Endodermal cell (in vitro differentiated cells): ENCODE measurements at regions not wholly inside any gene's neighbourhood (a gene's known extent, or its start where the extent isn't known, plus 50 kb on each side); places are given as distances from the start of the nearest gene placed in this dataset.

Source experiments
- DNase-seq: peaks from one replicate; pipeline ENCODE4 v3.0.0-alpha.2; 2017
- H3K27ac ChIP-seq: 2 replicates; pipeline ENCODE4 v1.5.1; 2013; ENCODE audit warnings: mild to moderate bottlenecking, low read depth, low read length, moderate library complexity
- H3K27me3 ChIP-seq: 2 replicates; pipeline ENCODE4 v1.6.1; 2013; ENCODE audit warnings: mild to moderate bottlenecking, low read length, moderate library complexity; ENCODE audit not compliant: insufficient read depth, control insufficient read depth, poor library complexity, severe bottlenecking
- H3K36me3 ChIP-seq: 2 replicates; pipeline ENCODE4 v1.7.0; 2013; ENCODE audit warnings: mild to moderate bottlenecking, low read length, moderate library complexity; ENCODE audit not compliant: control insufficient read depth, insufficient read depth
- H3K4me1 ChIP-seq: one replicate; pipeline ENCODE4 v1.7.0; 2013; ENCODE audit warnings: low read length; ENCODE audit not compliant: control insufficient read depth, insufficient read depth
- H3K4me3 ChIP-seq: 2 replicates; pipeline ENCODE4 v1.5.1; 2013; ENCODE audit warnings: mild to moderate bottlenecking, low read length, moderate library complexity
- H3K9ac ChIP-seq: 2 replicates; pipeline ENCODE4 v1.6.1; 2013; ENCODE audit warnings: mild to moderate bottlenecking, low read length, moderate library complexity; ENCODE audit not compliant: poor library complexity, severe bottlenecking; ENCODE audit errors: extremely low read depth
- H3K9me3 ChIP-seq: 2 replicates; pipeline ENCODE4 v1.6.1; 2013; ENCODE audit warnings: mild to moderate bottlenecking, low read length, moderate library complexity; ENCODE audit not compliant: control insufficient read depth
- H3K27ac Mint-ChIP-seq: 2 replicates; pipeline ENCODE4 v1.8.0; 2020; ENCODE audit warnings: mixed read lengths
- H3K27me3 Mint-ChIP-seq: 2 replicates; pipeline ENCODE4 v1.8.0; 2021; ENCODE audit warnings: mild to moderate bottlenecking, mixed read lengths; ENCODE audit not compliant: insufficient read depth
- H3K36me3 Mint-ChIP-seq: 2 replicates; pipeline ENCODE4 v1.8.0; 2020; ENCODE audit warnings: low read depth, mixed read lengths
- H3K4me1 Mint-ChIP-seq: 2 replicates; pipeline ENCODE4 v1.8.0; 2020; ENCODE audit warnings: mixed read lengths
- H3K4me3 Mint-ChIP-seq: 2 replicates; pipeline ENCODE4 v1.8.0; 2020; ENCODE audit warnings: mild to moderate bottlenecking, moderate library complexity, mixed read lengths
- H3K9me3 Mint-ChIP-seq: 2 replicates; pipeline ENCODE4 v1.8.0; 2020; ENCODE audit warnings: mild to moderate bottlenecking, mixed read lengths
- WGBS, 2 experiments: methylation state at CpG; one replicate each; pipeline versions ENCODE4 v1.1.5 to v1.1.7; 2013; ENCODE audit warnings: missing lambda C conversion rate in 2 of 2, mixed read lengths in 1 of 2; ENCODE audit not compliant: insufficient coverage in 1 of 2, insufficient read length in 1 of 2; 5-methylcytosine and 5-hydroxymethylcytosine counted together
- TF ChIP-seq, protein P1 (sequence below): fragments of 200-600 bp; sonication (generic); conservative IDR thresholded peaks from 2 replicates; pipeline ENCODE4 v1.5.0; 2021; ENCODE audit warnings: antibody characterized with exemption, mild to moderate bottlenecking

- peaks cover 3% of the 10 kb centered on the region for H3K9me3 Mint-ChIP-seq
- Histone ChIP-seq H3K9ac (no peak overlapping the region), H3K4me1 (peaks cover 12% of the 10 kb centered on the region), H3K27ac (no peak overlapping the region), H3K4me3 (no peak overlapping the region), H3K9me3 (no peaks in the 10 kb centered on the region), H3K36me3 (no peaks in the 10 kb centered on the region), H3K27me3 (no peaks in the 10 kb centered on the region)
- no peaks in the 10 kb centered on the region for H3K27me3 Mint-ChIP-seq
- DNase-seq: no peak
- no peak overlapping the region for H3K27ac Mint-ChIP-seq
- no peaks in the 10 kb centered on the region for H3K36me3 Mint-ChIP-seq
- TF ChIP-seq, protein P1, sequence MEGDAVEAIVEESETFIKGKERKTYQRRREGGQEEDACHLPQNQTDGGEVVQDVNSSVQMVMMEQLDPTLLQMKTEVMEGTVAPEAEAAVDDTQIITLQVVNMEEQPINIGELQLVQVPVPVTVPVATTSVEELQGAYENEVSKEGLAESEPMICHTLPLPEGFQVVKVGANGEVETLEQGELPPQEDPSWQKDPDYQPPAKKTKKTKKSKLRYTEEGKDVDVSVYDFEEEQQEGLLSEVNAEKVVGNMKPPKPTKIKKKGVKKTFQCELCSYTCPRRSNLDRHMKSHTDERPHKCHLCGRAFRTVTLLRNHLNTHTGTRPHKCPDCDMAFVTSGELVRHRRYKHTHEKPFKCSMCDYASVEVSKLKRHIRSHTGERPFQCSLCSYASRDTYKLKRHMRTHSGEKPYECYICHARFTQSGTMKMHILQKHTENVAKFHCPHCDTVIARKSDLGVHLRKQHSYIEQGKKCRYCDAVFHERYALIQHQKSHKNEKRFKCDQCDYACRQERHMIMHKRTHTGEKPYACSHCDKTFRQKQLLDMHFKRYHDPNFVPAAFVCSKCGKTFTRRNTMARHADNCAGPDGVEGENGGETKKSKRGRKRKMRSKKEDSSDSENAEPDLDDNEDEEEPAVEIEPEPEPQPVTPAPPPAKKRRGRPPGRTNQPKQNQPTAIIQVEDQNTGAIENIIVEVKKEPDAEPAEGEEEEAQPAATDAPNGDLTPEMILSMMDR: no peak
- peaks cover 28% of the 10 kb centered on the region for H3K4me1 Mint-ChIP-seq
- H3K4me3 Mint-ChIP-seq: no peak overlapping the region
Observed at GRCh38 chr5:30928956-30929355, 264.5 kb upstream of the CDH6 start.

- H3K4me1 Mint-ChIP-seq: peaks cover 5% of the 10 kb centered on the region
- H3K4me3 Mint-ChIP-seq: no peak overlapping the region
- H3K27me3 Mint-ChIP-seq: no peaks in the 10 kb centered on the region
- 89 to 92% methylated on average over 3 of the region's 3 CpGs for WGBS, 2 experiments
- no peaks in the 10 kb centered on the region for H3K9me3 ChIP-seq
- H3K27me3 ChIP-seq: no peaks in the 10 kb centered on the region
- TF ChIP-seq, protein P1: no peak
- no peak overlapping the region for H3K9ac ChIP-seq
- H3K4me3 ChIP-seq: no peak overlapping the region
- no peaks in the 10 kb centered on the region for H3K36me3 ChIP-seq
- no peaks in the 10 kb centered on the region for H3K4me1 ChIP-seq
- H3K36me3 Mint-ChIP-seq: no peaks in the 10 kb centered on the region
- no peak overlapping the region for H3K27ac ChIP-seq
- no peak for DNase-seq
- no peak overlapping the region for H3K27ac Mint-ChIP-seq
- peaks cover 4% of the 10 kb centered on the region for H3K9me3 Mint-ChIP-seq
Observed at GRCh38 chr5:30926218-30926617, 267.3 kb upstream of the CDH6 start.

DNA sequence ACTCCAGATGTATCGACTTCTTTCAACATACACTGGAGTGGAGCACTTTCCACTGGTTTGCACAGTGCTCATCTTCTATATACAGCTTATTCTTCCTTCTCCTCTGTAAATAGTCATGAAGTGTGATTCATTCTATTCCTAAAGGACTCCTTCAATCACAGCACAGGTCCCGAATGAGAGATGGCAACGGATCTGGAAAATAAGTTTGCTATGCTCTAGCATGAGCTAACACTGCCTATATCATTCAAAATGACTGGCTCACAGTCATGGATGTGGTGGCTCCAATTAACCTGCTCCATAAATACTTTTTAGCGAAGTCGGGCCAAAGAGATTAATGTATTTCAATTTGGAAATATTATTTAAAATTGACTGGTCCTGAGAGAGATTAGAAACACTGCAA is 272.1 kb upstream of the CDH6 start:
- TF ChIP-seq, protein P1: no peak
- Histone ChIP-seq H3K27me3 (no peaks in the 10 kb centered on the region), H3K27ac (no peak overlapping the region), H3K4me1 (no peaks in the 10 kb centered on the region), H3K36me3 (no peaks in the 10 kb centered on the region), H3K9me3 (no peaks in the 10 kb centered on the region), H3K4me3 (no peak overlapping the region), H3K9ac (no peak overlapping the region)
- Mint-ChIP-seq H3K4me1 (no peaks in the 10 kb centered on the region), H3K27ac (no peak overlapping the region), H3K27me3 (no peaks in the 10 kb centered on the region), H3K4me3 (no peak overlapping the region), H3K36me3 (no peaks in the 10 kb centered on the region), H3K9me3 (peaks cover 4% of the 10 kb centered on the region)
- 90 to 93% methylated on average over 3 to 5 of the region's 5 CpGs for WGBS, 2 experiments
- DNase-seq: no peak
